ENCODE measurements at regions not wholly inside any gene's neighbourhood (a gene's known extent, or its start where the extent isn't known, plus 50 kb on each side); places are given as distances from the start of the nearest gene placed in this dataset.

DNA sequence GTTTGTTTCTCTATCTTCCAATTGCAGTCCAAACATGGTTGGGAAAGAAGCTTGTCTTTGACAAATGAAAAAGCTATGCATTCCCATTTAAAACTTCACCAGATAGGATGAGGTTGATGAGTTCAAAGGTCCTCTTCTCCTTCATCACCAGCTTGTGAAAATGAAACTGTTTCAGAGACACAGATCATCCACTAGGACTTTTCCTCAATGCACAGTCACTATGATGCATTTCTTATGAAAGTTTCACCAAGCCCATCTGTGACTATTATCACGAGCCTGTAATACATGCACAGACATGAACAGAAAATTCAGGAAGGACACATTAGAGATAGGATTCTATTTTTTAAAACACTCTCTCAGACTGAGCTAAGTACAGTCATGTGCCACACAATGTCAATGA, 644.4 kb downstream of the PLCL1 start:
- no peak overlapping the region for H3K27ac ChIP-seq (ENCODE audit: low read depth, low read length)
- no peaks in the 10 kb centered on the region for H3K36me3 ChIP-seq (ENCODE audit: control insufficient read depth, insufficient read depth, low read length)
- H3K27me3 Mint-ChIP-seq (ENCODE audit: insufficient read depth): no peaks in the 10 kb centered on the region
- TF ChIP-seq, protein P1, sequence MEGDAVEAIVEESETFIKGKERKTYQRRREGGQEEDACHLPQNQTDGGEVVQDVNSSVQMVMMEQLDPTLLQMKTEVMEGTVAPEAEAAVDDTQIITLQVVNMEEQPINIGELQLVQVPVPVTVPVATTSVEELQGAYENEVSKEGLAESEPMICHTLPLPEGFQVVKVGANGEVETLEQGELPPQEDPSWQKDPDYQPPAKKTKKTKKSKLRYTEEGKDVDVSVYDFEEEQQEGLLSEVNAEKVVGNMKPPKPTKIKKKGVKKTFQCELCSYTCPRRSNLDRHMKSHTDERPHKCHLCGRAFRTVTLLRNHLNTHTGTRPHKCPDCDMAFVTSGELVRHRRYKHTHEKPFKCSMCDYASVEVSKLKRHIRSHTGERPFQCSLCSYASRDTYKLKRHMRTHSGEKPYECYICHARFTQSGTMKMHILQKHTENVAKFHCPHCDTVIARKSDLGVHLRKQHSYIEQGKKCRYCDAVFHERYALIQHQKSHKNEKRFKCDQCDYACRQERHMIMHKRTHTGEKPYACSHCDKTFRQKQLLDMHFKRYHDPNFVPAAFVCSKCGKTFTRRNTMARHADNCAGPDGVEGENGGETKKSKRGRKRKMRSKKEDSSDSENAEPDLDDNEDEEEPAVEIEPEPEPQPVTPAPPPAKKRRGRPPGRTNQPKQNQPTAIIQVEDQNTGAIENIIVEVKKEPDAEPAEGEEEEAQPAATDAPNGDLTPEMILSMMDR (conservative IDR thresholded peaks at IDR 0.05): no peak
- WGBS, 2 experiments (ENCODE audit: insufficient coverage in 1 of 2, insufficient read length in 1 of 2): 96 to 100% methylated on average over 1 of the region's 1 CpG
- no peaks in the 10 kb centered on the region for H3K36me3 Mint-ChIP-seq (ENCODE audit: low read depth)
- H3K27ac Mint-ChIP-seq: no peak overlapping the region
- H3K4me1 Mint-ChIP-seq: no peaks in the 10 kb centered on the region
- H3K4me3 ChIP-seq (ENCODE audit: low read length): no peak overlapping the region
- no peaks in the 10 kb centered on the region for H3K27me3 ChIP-seq (ENCODE audit: control insufficient read depth, insufficient read depth, low read length, poor library complexity, severe bottlenecking)
- no peak overlapping the region for H3K4me3 Mint-ChIP-seq
- H3K9me3 Mint-ChIP-seq: no peaks in the 10 kb centered on the region
- no peaks in the 10 kb centered on the region for H3K4me1 ChIP-seq (ENCODE audit: control insufficient read depth, insufficient read depth, low read length)
- no peaks in the 10 kb centered on the region for H3K9me3 ChIP-seq (ENCODE audit: control insufficient read depth, low read length)
- DNase-seq: no peak
- no peak overlapping the region for H3K9ac ChIP-seq (ENCODE audit: extremely low read depth, low read length, poor library complexity, severe bottlenecking)

- H3K9me3 Mint-ChIP-seq: no peaks in the 10 kb centered on the region
- H3K27ac Mint-ChIP-seq: no peak overlapping the region
- no peaks in the 10 kb centered on the region for H3K27me3 Mint-ChIP-seq (ENCODE audit: insufficient read depth)
- no peaks in the 10 kb centered on the region for H3K36me3 Mint-ChIP-seq (ENCODE audit: low read depth)
- no peaks in the 10 kb centered on the region for H3K4me1 Mint-ChIP-seq
- no peak for DNase-seq
- Histone ChIP-seq H3K36me3 (ENCODE audit: control insufficient read depth, insufficient read depth, low read length) (no peaks in the 10 kb centered on the region), H3K4me3 (ENCODE audit: low read length) (no peak overlapping the region), H3K9ac (ENCODE audit: extremely low read depth, low read length, poor library complexity, severe bottlenecking) (no peak overlapping the region), H3K9me3 (ENCODE audit: control insufficient read depth, low read length) (no peaks in the 10 kb centered on the region), H3K27me3 (ENCODE audit: control insufficient read depth, insufficient read depth, low read length, poor library complexity, severe bottlenecking) (no peaks in the 10 kb centered on the region), H3K27ac (ENCODE audit: low read depth, low read length) (no peak overlapping the region), H3K4me1 (ENCODE audit: control insufficient read depth, insufficient read depth, low read length) (no peaks in the 10 kb centered on the region)
- H3K4me3 Mint-ChIP-seq: no peak overlapping the region
- WGBS, 2 experiments (ENCODE audit: insufficient coverage in 1 of 2, insufficient read length in 1 of 2): 93 to 100% methylated on average over 2 of the region's 2 CpGs
- TF ChIP-seq, protein P1 (conservative IDR thresholded peaks at IDR 0.05): no peak
Observed at GRCh38 chr2:198444800-198445287, 640.5 kb downstream of the PLCL1 start.

DNA sequence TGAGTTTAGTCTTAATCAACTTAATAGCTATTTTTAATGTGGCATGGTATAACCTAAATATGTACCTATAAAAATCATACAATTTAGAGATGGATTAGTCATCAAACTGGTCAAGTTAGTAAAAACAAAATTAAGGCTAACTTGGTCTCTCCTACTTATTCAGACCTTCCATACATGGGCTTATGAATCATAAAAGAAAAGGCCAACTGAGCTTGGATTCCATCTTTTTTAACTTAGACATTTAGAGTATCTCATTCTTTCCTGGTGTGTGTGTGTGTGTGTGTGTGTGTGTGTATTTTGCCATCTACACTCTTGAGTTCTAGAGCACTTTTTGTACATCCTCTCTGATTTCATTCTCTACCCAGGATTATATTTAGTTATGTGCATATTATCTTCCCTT, 637.5 kb downstream of the PLCL1 start:
- Histone ChIP-seq H3K27ac (ENCODE audit: low read depth, low read length) (no peak overlapping the region), H3K9me3 (ENCODE audit: control insufficient read depth, low read length) (no peaks in the 10 kb centered on the region), H3K9ac (ENCODE audit: extremely low read depth, low read length, poor library complexity, severe bottlenecking) (no peak overlapping the region), H3K4me3 (ENCODE audit: low read length) (no peak overlapping the region), H3K36me3 (ENCODE audit: control insufficient read depth, insufficient read depth, low read length) (no peaks in the 10 kb centered on the region), H3K27me3 (ENCODE audit: control insufficient read depth, insufficient read depth, low read length, poor library complexity, severe bottlenecking) (no peaks in the 10 kb centered on the region), H3K4me1 (ENCODE audit: control insufficient read depth, insufficient read depth, low read length) (no peaks in the 10 kb centered on the region)
- no peak for DNase-seq
- TF ChIP-seq, protein P1 (conservative IDR thresholded peaks at IDR 0.05): no peak
- H3K27me3 Mint-ChIP-seq (ENCODE audit: insufficient read depth): no peaks in the 10 kb centered on the region
- H3K4me3 Mint-ChIP-seq: no peak overlapping the region
- no peak overlapping the region for H3K27ac Mint-ChIP-seq
- peaks cover 5% of the 10 kb centered on the region for H3K4me1 Mint-ChIP-seq
- no peaks in the 10 kb centered on the region for H3K36me3 Mint-ChIP-seq (ENCODE audit: low read depth)
- no peaks in the 10 kb centered on the region for H3K9me3 Mint-ChIP-seq

All from endodermal cell (in vitro differentiated cells).